Muscle of leg (tissue), 3 donors: ENCODE measurements at regions not wholly inside any gene's neighbourhood (a gene's known extent, or its start where the extent isn't known, plus 50 kb on each side); places are given as distances from the start of the nearest gene placed in this dataset.

Experiments
- DNase-seq: peaks from one replicate; pipeline ENCODE4 v3.0.0; 2013
- H3K27ac ChIP-seq: one replicate; pipeline ENCODE4 v1.5.1; 2013; ENCODE audit warnings: mild to moderate bottlenecking, low read length, control low read depth
- H3K27me3 ChIP-seq: one replicate; pipeline ENCODE4 v1.6.1; 2013; ENCODE audit warnings: low read length; ENCODE audit not compliant: control insufficient read depth, insufficient read depth
- H3K36me3 ChIP-seq: one replicate; pipeline ENCODE4 v1.6.1; 2013; ENCODE audit warnings: low read length; ENCODE audit not compliant: control insufficient read depth, insufficient read depth
- H3K4me1 ChIP-seq: one replicate; pipeline ENCODE4 v1.6.1; 2013; ENCODE audit warnings: low read length; ENCODE audit not compliant: control insufficient read depth, insufficient read depth
- H3K4me3 ChIP-seq: one replicate; pipeline ENCODE4 v1.5.1; 2013; ENCODE audit warnings: low read length, control low read depth
- H3K9me3 ChIP-seq: replicated peaks from 2 replicates; pipeline ENCODE4 v1.6.1; 2013; ENCODE audit warnings: low read depth, low read length; ENCODE audit not compliant: control insufficient read depth
- WGBS: methylation state at CpG from one replicate; pipeline ENCODE4 v1.1.5; 2013; ENCODE audit warnings: missing lambda C conversion rate; ENCODE audit not compliant: insufficient coverage; 5-methylcytosine and 5-hydroxymethylcytosine counted together

DNA sequence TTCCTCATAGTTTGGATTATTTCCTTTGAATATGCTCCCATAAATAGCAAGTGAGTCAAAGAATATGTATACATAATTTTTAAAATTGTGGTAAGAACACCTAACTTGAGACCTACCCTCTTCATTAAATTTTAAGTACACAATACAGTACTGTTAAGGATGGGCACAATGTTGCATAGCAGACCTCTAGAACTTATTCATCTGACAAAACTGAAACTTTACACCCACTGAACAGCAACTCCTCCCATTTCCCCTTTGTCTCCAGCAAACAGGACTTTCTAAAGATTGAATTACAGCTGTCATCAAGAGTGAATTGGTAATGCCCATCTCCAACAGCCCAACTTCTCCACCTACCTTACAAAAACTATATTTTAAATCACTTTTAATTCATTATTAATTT is 388.9 kb downstream of the HTR1A start:
- H3K4me1 ChIP-seq: no peaks in the 10 kb centered on the region
- no peak overlapping the region for H3K27ac ChIP-seq
- peaks cover 5% of the 10 kb centered on the region for H3K9me3 ChIP-seq
- H3K36me3 ChIP-seq: no peaks in the 10 kb centered on the region
- no peaks in the 10 kb centered on the region for H3K27me3 ChIP-seq
- no peak overlapping the region for H3K4me3 ChIP-seq
- no peak for DNase-seq

DNA sequence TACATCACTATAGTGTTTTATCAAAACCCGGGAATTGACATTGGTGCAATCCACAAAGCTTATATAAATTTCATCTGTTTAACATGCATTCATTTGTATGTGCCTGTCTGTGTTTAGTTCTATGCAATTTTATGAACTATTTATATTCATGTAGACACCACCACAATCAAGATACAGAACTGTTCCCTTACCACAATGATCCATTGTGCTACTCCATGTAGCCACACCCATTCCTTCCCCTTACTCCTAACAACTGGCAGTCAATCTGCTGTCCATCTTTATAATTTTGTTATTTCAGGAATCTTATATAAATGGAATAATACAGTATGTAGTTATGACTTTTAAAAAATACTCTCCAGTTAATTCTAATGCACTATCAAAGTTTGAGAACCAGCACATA is 389.5 kb downstream of the HTR1A start:
- no peak for DNase-seq
- Histone ChIP-seq H3K4me1 (no peaks in the 10 kb centered on the region), H3K9me3 (peaks cover 7% of the 10 kb centered on the region), H3K27ac (no peak overlapping the region), H3K4me3 (no peak overlapping the region), H3K27me3 (no peaks in the 10 kb centered on the region), H3K36me3 (no peaks in the 10 kb centered on the region)
- no CpG with 5 or more reads among the region's 1 CpG for WGBS

DNA sequence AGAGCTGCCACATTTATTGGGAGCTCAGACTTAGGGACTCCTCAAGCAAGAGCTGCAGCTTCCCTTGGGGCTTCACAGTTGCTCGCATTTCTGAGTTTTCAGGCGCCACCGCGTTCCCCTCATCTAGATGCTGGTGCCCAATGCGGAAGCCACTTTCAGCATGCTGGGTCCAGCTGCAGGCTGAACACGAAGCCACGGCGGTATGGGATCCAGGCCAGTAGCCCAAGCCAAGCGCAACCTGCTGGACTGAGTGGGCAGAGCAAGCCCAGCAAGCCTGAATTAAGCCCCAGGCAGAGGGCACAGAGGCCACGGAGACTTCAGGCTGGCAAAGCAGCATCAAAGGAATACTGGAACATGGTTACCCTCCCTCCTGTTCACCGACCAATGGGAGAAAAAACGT is 391.5 kb downstream of the HTR1A start:
- WGBS: 81% methylated on average over 11 of the region's 12 CpGs
- peaks cover 13% of the 10 kb centered on the region for H3K9me3 ChIP-seq
- H3K4me1 ChIP-seq: no peaks in the 10 kb centered on the region
- H3K36me3 ChIP-seq: no peaks in the 10 kb centered on the region
- H3K4me3 ChIP-seq: no peak overlapping the region
- H3K27ac ChIP-seq: no peak overlapping the region
- H3K27me3 ChIP-seq: no peaks in the 10 kb centered on the region
- DNase-seq: no peak

DNA sequence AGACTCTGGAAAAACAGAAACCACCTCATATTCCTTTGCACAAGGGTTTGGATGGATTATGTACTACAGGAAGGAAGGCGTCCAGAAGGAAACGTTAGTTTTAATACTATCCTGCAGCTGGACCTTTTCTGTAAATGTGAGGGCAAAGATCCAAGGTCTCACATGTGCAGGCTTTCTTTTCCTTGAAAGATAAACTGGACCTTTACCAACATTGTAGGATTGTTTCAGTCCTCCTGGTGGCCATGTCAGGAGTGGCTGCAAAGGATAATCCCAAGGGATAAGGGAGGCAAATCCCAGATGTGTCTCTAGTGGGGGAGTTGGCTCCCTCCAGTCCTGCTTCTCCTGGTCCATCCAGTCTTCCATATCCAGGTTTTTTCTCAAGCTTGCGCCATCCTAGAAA is 397.5 kb downstream of the HTR1A start:
- H3K36me3 ChIP-seq: no peaks in the 10 kb centered on the region
- peaks cover 26% of the 10 kb centered on the region for H3K9me3 ChIP-seq
- no peak overlapping the region for H3K27ac ChIP-seq
- WGBS: 17% methylated on average over 1 of the region's 3 CpGs
- H3K4me1 ChIP-seq: no peaks in the 10 kb centered on the region
- no peak overlapping the region for H3K4me3 ChIP-seq
- DNase-seq: peak; percentile 36
- H3K27me3 ChIP-seq: no peaks in the 10 kb centered on the region

DNA sequence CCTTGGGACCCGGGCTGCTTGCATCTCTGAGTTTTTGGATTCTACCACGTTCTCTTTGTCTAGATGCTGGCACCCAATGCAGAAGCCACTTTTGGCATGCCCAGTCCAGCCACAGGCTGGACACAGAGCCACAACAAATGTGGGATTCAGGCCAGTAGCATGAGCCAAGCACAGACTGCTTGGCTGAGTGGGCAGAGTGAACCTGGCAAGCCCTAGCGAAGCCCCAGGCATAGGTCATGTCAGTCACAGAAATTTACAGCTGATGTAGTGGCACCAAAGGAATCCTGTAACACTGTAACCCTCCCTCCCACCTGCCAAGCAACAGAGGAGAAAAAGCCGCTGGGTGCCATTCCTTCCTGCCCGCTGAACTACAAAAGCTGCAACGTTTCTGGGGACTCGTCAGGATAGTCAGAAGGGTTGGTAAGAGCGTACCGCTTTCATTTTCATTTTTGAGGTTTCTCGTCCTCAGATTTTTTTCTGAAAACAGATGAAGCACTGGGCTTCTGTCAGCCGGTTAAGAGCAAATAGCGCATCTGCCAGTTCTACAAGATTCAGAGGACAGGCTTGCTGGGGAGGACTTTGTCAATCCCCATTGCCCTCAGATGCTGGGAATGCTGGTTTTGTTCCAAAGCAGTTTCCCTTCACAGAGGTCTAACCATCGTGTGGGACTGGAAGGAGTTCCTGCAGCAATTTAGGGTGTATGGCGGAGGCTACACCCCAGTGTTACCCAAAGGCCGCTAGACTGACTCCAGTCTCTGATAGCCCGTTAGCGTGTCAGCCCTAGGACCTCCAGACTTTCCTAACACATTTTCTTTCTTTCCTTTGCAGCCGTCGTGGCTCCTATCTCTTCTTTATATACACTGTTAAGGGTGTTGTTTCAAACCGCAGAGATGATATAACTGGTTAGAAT is 399.0 kb downstream of the HTR1A start:
- no peaks in the 10 kb centered on the region for H3K4me1 ChIP-seq
- H3K27ac ChIP-seq: no peak overlapping the region
- H3K27me3 ChIP-seq: no peaks in the 10 kb centered on the region
- DNase-seq: no peak
- no peaks in the 10 kb centered on the region for H3K36me3 ChIP-seq
- 86% methylated on average over 14 of the region's 20 CpGs for WGBS
- no peak overlapping the region for H3K4me3 ChIP-seq
- H3K9me3 ChIP-seq: peaks cover 25% of the 10 kb centered on the region

GRCh38 chr5:63555874-63556273 is 406.4 kb downstream of the HTR1A start:
- no peak overlapping the region for H3K27ac ChIP-seq
- no peaks in the 10 kb centered on the region for H3K36me3 ChIP-seq
- no peak overlapping the region for H3K4me3 ChIP-seq
- WGBS: 100% methylated on average over 1 of the region's 4 CpGs
- H3K9me3 ChIP-seq: peaks cover 3% of the 10 kb centered on the region
- no peaks in the 10 kb centered on the region for H3K27me3 ChIP-seq
- H3K4me1 ChIP-seq: no peaks in the 10 kb centered on the region
- peak; percentile 15 for DNase-seq

DNA sequence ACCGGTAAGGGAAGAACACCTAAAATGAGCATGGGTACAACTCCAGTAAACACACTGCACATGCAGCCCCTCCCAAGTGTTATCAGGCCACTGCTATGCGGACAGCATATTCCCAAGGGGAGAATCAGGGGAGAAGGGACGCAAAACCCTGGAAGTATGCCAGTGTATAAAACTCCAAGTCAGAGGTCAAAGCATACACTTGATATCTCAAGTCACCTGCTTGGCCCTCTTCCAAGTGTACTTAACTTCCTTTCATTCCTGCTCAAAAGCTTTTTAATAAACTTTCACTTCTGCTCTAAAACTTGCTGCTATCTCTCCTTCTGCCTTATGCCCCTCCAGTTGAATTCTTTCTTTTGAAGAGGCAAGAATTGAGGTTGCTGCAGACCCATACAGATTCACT is 408.1 kb downstream of the HTR1A start:
- Histone ChIP-seq H3K36me3 (no peaks in the 10 kb centered on the region), H3K4me1 (no peaks in the 10 kb centered on the region), H3K9me3 (no peaks in the 10 kb centered on the region), H3K4me3 (no peak overlapping the region), H3K27me3 (no peaks in the 10 kb centered on the region), H3K27ac (no peak overlapping the region)
- no peak for DNase-seq
- WGBS: no CpG with 5 or more reads among the region's 3 CpGs

DNA sequence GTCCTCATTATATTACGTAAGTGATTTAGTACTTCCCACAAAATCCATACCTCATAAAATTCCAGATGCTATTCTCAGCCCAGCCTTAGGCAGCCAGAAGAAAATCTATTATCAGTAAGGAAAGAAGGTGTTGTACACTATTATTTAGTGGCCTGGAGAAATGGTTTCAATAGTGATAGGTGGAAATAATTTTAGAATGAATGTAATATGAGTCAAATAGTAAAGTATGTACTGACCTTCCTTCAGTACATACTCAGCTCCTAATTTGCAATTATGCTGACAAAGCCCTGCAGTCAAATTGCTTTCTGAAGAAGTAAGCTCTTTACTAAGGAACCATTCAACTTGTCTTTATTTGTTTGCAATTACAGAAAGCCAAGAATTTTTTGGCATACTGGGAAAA is 409.2 kb downstream of the HTR1A start:
- no peak for DNase-seq
- no peaks in the 10 kb centered on the region for H3K9me3 ChIP-seq
- WGBS: no CpG with 5 or more reads among the region's 1 CpG

GRCh38 chr5:63535840-63536602 is 426.2 kb downstream of the HTR1A start:
- Histone ChIP-seq H3K4me3 (no peak overlapping the region), H3K27ac (no peak overlapping the region), H3K36me3 (no peaks in the 10 kb centered on the region), H3K4me1 (no peaks in the 10 kb centered on the region), H3K9me3 (no peaks in the 10 kb centered on the region), H3K27me3 (no peaks in the 10 kb centered on the region)
- no peak for DNase-seq

More for the DNA sequence above, 409.2 kb downstream of the HTR1A start:
- no peaks in the 10 kb centered on the region for H3K4me1 ChIP-seq
- no peak overlapping the region for H3K4me3 ChIP-seq
- H3K27me3 ChIP-seq: no peaks in the 10 kb centered on the region
- no peaks in the 10 kb centered on the region for H3K36me3 ChIP-seq
- H3K27ac ChIP-seq: no peak overlapping the region

- WGBS: 60% methylated on average over 1 of the region's 1 CpG
- no peak overlapping the region for H3K4me3 ChIP-seq
- H3K27me3 ChIP-seq: no peaks in the 10 kb centered on the region
- no peaks in the 10 kb centered on the region for H3K36me3 ChIP-seq
- no peaks in the 10 kb centered on the region for H3K4me1 ChIP-seq
- no peak overlapping the region for H3K27ac ChIP-seq
- H3K9me3 ChIP-seq: no peaks in the 10 kb centered on the region
- no peak for DNase-seq
These were observed 438.0 kb downstream of the HTR1A start for GRCh38 chr5:63524281-63524680.
